Stimulated activated CD8-positive, alpha-beta memory T cell treated with anti-CD3 and anti-CD28 coated beads, Interleukin-15, amount 100 ng/mL, for 48 hours (primary cell): ENCODE measurements at regions not wholly inside any gene's neighbourhood (a gene's known extent, or its start where the extent isn't known, plus 50 kb on each side); places are given as distances from the start of the nearest gene placed in this dataset.
"Not testable (repeated sequence)": the region's sequence is repeated elsewhere in the genome, so short reads cannot be mapped to it uniquely, and the experiment has no call there.

Experiments used
- DNase-seq, 2 donors: peaks; one replicate each; pipeline ENCODE4 v3.0.0-alpha.2; 2020; ENCODE audit warnings: low read depth in 2 of 2

GRCh38 chr12:89883630-89884389 is 175.2 kb upstream of the ATP2B1 start:
- no peak for DNase-seq

- DNase-seq, result no peak
These were observed 174.2 kb upstream of the ATP2B1 start for GRCh38 chr12:89882792-89883191.

GRCh38 chr12:89882050-89882449 is 173.4 kb upstream of the ATP2B1 start:
- peak in 1 of 2 donors; percentile 9 for DNase-seq

DNA sequence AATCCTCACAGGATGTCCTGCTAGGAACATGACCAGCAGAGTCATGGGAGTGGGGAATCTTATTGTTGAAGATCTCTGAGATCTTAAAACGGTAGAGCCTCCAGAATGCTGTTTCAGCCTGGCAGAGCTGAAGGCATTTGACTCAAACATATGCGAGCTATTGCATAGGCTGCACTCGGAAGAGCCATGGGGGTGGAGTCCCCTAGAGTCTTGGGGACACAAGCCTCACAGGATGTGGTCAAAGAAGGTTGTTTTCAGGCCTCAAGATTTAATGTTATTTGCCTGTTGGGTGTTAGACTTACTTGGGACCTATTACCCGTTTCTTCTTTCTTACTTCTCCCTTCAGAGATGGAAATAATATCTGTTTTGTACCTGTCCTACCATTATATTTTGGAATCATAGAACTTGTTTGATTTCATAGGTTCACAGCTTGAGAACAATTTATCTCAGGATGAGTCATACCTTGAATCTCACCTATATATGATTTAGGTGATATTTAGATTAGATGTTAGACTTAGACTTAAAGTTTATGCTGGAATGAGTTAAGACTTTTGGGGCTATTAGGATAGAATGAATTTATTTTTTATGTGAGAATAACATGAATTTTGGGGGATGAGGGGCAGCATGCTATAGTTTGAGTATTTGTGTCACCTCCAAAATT is 172.2 kb upstream of the ATP2B1 start:
- DNase-seq, result peak in 1 of 2 donors; percentile 9

GRCh38 chr12:89879766-89880165 is 171.1 kb upstream of the ATP2B1 start:
- no peak for DNase-seq

- no peak for DNase-seq
These were observed 170.3 kb upstream of the ATP2B1 start for GRCh38 chr12:89878950-89879349.

DNA sequence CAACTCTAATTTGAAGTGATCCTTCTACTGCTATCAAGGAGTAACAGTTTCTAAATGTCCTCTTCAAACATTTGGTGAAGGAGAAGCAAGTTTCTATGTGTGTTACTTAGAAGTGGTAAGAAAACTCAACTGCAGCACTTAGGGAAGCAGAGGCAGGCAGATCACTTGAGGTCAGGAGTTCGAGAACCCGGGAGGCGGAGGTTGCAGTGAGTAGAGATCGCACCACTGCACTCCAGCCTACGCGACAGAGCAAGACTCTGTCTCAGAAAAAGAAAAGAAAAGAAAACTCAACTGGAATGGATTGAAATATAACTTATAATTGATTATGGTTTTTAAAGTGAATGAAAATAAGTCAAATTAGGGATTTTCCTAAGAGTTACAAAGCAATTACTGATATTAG is 169.7 kb upstream of the ATP2B1 start:
- DNase-seq, result no peak

GRCh38 chr12:89877671-89878070 is 169.0 kb upstream of the ATP2B1 start:
- DNase-seq, result no peak

DNA sequence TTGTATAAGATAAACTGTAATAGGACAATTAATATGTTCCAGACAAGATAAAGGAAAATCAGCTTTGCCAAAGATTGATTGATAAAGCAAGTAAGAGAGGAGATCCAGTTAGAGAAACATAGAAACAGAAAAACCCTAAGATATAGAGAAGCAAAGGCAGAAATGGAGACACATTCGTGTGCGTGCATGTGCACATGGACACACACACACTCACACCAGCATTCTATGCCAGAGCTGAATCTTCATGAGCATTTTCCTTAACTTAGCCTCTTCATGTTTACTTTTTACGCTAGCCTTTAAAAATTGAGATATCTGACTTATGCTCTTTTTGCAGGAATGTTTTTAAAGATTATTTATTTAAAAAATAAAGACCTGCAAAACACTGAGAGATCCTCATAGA is 168.5 kb upstream of the ATP2B1 start:
- no peak for DNase-seq

GRCh38 chr12:89875809-89876208 is 167.2 kb upstream of the ATP2B1 start:
- DNase-seq, result no peak

GRCh38 chr12:89875225-89875624 is 166.6 kb upstream of the ATP2B1 start:
- no peak for DNase-seq

GRCh38 chr12:89874146-89874545 is 165.5 kb upstream of the ATP2B1 start:
- no peak for DNase-seq

DNA sequence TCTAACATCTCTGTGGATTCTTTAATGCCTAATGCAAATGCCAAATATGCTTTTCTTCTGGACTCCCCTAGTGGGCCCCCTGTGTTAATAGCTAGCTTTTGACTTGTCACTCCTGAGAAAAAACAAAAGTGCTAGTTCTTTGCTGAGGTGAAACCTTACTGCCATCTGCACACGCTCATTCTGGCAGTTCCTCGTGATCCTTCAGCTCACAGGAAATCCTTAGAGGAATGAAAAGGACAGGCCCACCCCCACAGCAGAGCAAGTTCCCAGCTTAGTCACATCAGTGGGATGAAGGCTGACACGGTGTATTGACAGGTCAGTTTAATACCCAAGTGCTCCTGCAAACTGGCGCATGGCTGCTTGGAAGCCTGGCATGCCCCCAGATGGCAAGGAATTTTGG is 165.1 kb upstream of the ATP2B1 start:
- DNase-seq, result no peak

GRCh38 chr12:89872922-89873630 is 164.4 kb upstream of the ATP2B1 start:
- no peak for DNase-seq

DNA sequence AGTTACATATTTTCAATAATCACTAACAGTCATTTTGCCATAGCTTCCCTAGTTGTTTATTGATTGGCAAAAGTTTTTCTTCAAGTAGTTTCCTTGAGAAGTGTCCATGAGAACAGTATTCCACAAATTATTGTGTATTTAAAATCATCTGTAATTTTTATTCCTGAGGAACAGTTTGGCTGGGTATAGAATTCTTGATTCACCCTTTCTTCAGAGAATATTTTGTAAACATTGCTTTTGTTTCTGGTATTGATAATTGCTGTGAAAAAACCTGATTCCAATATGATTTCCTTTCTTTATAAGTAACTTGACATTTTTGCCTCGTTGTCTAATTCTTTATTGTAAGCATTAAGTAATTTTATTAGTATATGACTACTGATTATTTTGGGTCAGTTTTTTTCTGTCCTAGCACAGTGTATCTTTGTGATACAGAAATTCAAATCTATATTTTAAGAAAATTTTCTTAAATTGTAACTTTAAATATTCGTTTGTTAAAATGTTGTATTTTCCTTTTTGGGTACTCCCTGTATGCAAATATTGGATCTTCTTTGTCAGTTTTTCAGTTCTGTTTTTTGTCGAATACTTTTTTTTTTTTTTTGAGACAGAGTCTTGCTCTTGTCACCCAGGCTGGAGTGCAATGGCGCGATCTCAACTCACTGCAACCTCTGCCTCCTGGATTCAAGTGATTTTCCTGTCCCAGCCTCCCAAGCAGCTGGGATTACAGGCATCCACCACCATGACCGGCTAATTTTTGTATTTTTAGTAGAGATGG is 162.0 kb upstream of the ATP2B1 start:
- no peak for DNase-seq

GRCh38 chr12:89867611-89868010 is 159.0 kb upstream of the ATP2B1 start:
- not testable (repeated sequence) for DNase-seq

- no peak for DNase-seq
These were observed 155.8 kb upstream of the ATP2B1 start for GRCh38 chr12:89864411-89864810.

GRCh38 chr12:89863968-89864367 is 155.3 kb upstream of the ATP2B1 start:
- no peak for DNase-seq

DNA sequence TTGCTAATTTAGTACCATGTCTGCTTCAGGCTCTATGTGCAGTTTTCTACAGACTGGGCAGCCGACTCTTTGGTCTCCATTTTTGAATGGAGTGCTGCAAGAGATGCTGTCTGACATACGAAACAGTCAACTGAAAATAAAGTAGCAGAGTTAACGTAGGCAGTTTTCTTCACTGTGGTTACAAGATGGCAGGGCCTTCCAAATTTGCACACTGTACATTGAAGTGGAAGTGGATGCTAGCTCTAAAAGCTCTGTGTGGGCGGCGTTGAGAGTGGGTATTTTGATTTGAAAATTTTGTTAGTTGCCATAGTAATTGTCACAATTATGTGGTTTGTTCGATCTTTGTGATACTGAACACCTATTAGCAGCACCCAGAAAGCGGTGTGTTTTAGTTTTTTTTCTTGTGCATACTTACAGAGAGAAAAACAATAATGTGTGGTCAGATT is 154.9 kb upstream of the ATP2B1 start:
- peak; percentile 35 to 51 for DNase-seq

- no peak for DNase-seq
These were observed 154.1 kb upstream of the ATP2B1 start for GRCh38 chr12:89862511-89863445.

DNA sequence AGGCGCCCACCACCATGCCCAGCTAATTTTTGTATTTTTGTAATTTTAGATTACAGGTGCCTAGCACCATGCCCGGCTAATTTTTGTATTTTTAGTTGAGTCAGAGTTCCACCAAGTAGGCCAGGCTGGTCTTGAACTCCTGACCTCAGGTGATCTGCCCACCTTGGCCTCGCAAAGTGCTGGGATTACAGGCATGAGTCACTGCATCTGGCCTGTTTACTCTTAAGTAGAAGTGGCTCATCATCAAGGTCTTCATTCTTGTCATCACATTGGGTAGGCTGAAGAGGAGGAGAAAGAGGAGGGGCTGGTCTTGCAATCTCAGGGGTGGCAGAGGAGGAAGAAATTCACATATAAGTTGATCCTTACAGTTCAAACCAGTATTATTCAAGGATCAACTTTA is 152.4 kb upstream of the ATP2B1 start:
- no peak for DNase-seq
